ENCODE measurements at regions not wholly inside any gene's neighbourhood (a gene's known extent, or its start where the extent isn't known, plus 50 kb on each side); places are given as distances from the start of the nearest gene placed in this dataset.
"Not testable (repeated sequence)": the region's sequence is repeated elsewhere in the genome, so short reads cannot be mapped to it uniquely, and the experiment has no call there.

- no peak for DNase-seq
These were observed 331.9 kb upstream of the GK2 start for GRCh38 chr4:79739912-79740311.

- DNase-seq: no peak
These were observed 315.5 kb upstream of the GK2 start for GRCh38 chr4:79723507-79723906.

GRCh38 chr4:79700356-79700755, 292.3 kb upstream of the GK2 start:
- DNase-seq: no peak

- no peak for DNase-seq
These were observed 289.4 kb upstream of the GK2 start for GRCh38 chr4:79697444-79697843.

GRCh38 chr4:79696534-79696933, 288.5 kb upstream of the GK2 start:
- not testable (repeated sequence) for DNase-seq

GRCh38 chr4:79695848-79696247, 287.8 kb upstream of the GK2 start:
- DNase-seq: no peak

- no peak for DNase-seq
These were observed 281.7 kb upstream of the GK2 start for GRCh38 chr4:79689740-79690139.

GRCh38 chr4:79688691-79689090, 280.7 kb upstream of the GK2 start:
- DNase-seq: no peak

GRCh38 chr4:79687006-79687405, 279.0 kb upstream of the GK2 start:
- no peak for DNase-seq

- DNase-seq: no peak
These were observed 277.5 kb upstream of the GK2 start for GRCh38 chr4:79685542-79685941.

- no peak for DNase-seq
These were observed 276.5 kb upstream of the GK2 start for GRCh38 chr4:79684516-79684915.

GRCh38 chr4:79682801-79683530, 274.9 kb upstream of the GK2 start:
- no peak for DNase-seq

- no peak for DNase-seq
These were observed 274.1 kb upstream of the GK2 start for GRCh38 chr4:79682161-79682560.

GRCh38 chr4:79679859-79680258, 271.8 kb upstream of the GK2 start:
- no peak for DNase-seq

GRCh38 chr4:79678472-79679202, 270.6 kb upstream of the GK2 start:
- peak; percentile 27 to 40 for DNase-seq

- DNase-seq: no peak
These were observed 268.7 kb upstream of the GK2 start for GRCh38 chr4:79676705-79677104.

GRCh38 chr4:79674906-79675305, 266.9 kb upstream of the GK2 start:
- DNase-seq: not testable (repeated sequence)

- DNase-seq: peak; percentile 59 to 61
These were observed 265.9 kb upstream of the GK2 start for GRCh38 chr4:79673898-79674297.

- no peak for DNase-seq
These were observed 265.3 kb upstream of the GK2 start for GRCh38 chr4:79673377-79673776.

GRCh38 chr4:79666875-79667274, 258.8 kb upstream of the GK2 start:
- no peak for DNase-seq

GRCh38 chr4:79666112-79666511, 258.1 kb upstream of the GK2 start:
- no peak for DNase-seq

GRCh38 chr4:79663865-79664264, 255.8 kb upstream of the GK2 start:
- DNase-seq: no peak

GRCh38 chr4:79663141-79663540, 255.1 kb upstream of the GK2 start:
- DNase-seq: no peak

GRCh38 chr4:79662651-79663050, 254.6 kb upstream of the GK2 start:
- no peak for DNase-seq

GRCh38 chr4:79661196-79661595, 253.2 kb upstream of the GK2 start:
- no peak for DNase-seq

Data from Kasumi-1 (cell line).